Liver (tissue), 8 donors: ENCODE measurements at regions not wholly inside any gene's neighbourhood (a gene's known extent, or its start where the extent isn't known, plus 50 kb on each side); places are given as distances from the start of the nearest gene placed in this dataset.

Source experiments
- DNase-seq: peaks from one replicate; pipeline ENCODE4 v3.0.0-alpha.2; 2017; ENCODE audit warnings: low spot score
- H3K27ac ChIP-seq, 2 donors: one replicate each; pipeline ENCODE4 v1.7.0; 2013; ENCODE audit warnings: inconsistent platforms in 2 of 2, low read length in 2 of 2, control low read depth in 1 of 2, low read depth in 1 of 2, mild to moderate bottlenecking in 1 of 2
- H3K27me3 ChIP-seq, 4 donors: one replicate each; pipeline versions ENCODE4 v1.6.1 to v1.7.0; 2013; ENCODE audit warnings: low read length in 3 of 4, inconsistent platforms in 1 of 4, mild to moderate bottlenecking in 1 of 4, moderate library complexity in 1 of 4; ENCODE audit not compliant: control insufficient read depth in 4 of 4, insufficient read depth in 4 of 4
- H3K36me3 ChIP-seq, 4 donors: one replicate each; pipeline versions ENCODE4 v1.6.1 to v1.7.0; 2013; ENCODE audit warnings: low read length in 3 of 4, mild to moderate bottlenecking in 3 of 4, low read depth in 1 of 4, moderate library complexity in 1 of 4; ENCODE audit not compliant: control insufficient read depth in 4 of 4, insufficient read depth in 3 of 4
- H3K4me1 ChIP-seq, 4 donors: one replicate each; pipeline versions ENCODE4 v1.6.1 to v1.7.0; 2013; ENCODE audit warnings: low read length in 3 of 4, mild to moderate bottlenecking in 3 of 4, moderate library complexity in 1 of 4; ENCODE audit not compliant: control insufficient read depth in 4 of 4, insufficient read depth in 4 of 4
- H3K4me3 ChIP-seq, 3 donors: one replicate each; pipeline versions ENCODE4 v1.6.1 to v1.7.0; 2013; ENCODE audit warnings: low read length in 3 of 3, control low read depth in 1 of 3, low read depth in 1 of 3, mild to moderate bottlenecking in 1 of 3
- H3K9ac ChIP-seq, 2 donors: one replicate each; pipeline ENCODE4 v1.7.0; 2013; ENCODE audit warnings: low read length in 2 of 2, mild to moderate bottlenecking in 2 of 2, moderate library complexity in 2 of 2, control low read depth in 1 of 2, low read depth in 1 of 2
- H3K9me3 ChIP-seq, 4 donors: one replicate each; pipeline versions ENCODE4 v1.6.1 to v1.7.0; 2013; ENCODE audit warnings: low read length in 3 of 4; ENCODE audit not compliant: control insufficient read depth in 4 of 4
- EGR1 ChIP-seq, 2 donors: IDR thresholded peaks; 2 replicates each; pipeline ENCODE4 v1.6.1; 2016 to 2018; ENCODE audit warnings: antibody characterized with exemption in 2 of 2, low read depth in 2 of 2
- FOXA1 ChIP-seq: IDR thresholded peaks from 2 replicates; pipeline ENCODE4 v1.6.1; 2016; ENCODE audit warnings: antibody characterized with exemption
- GABPA ChIP-seq, 2 donors: IDR thresholded peaks in 1 of 2; conservative IDR thresholded peaks in 1 of 2; 2 replicates each; pipeline ENCODE4 v1.6.1; 2016; ENCODE audit warnings: antibody characterized with exemption in 2 of 2, mild to moderate bottlenecking in 1 of 2, moderate library complexity in 1 of 2
- HNF4A ChIP-seq, 2 donors: conservative IDR thresholded peaks; 2 replicates each; pipeline ENCODE4 v1.6.1; 2016; ENCODE audit warnings: antibody characterized with exemption in 2 of 2, mild to moderate bottlenecking in 2 of 2
- HNF4G ChIP-seq: IDR thresholded peaks from 2 replicates; pipeline ENCODE4 v1.6.1; 2016; ENCODE audit warnings: antibody characterized with exemption
- NR2F2 ChIP-seq: IDR thresholded peaks from 2 replicates; pipeline ENCODE4 v1.6.1; 2016; ENCODE audit warnings: antibody characterized with exemption
- RAD21 ChIP-seq, 2 donors: IDR thresholded peaks; 2 replicates each; pipeline ENCODE4 v1.6.1; 2016; ENCODE audit warnings: antibody characterized with exemption in 2 of 2, mild to moderate bottlenecking in 2 of 2
- RXRA ChIP-seq, 2 donors: IDR thresholded peaks; 2 replicates each; pipeline ENCODE4 v1.6.1; 2017 to 2018; ENCODE audit warnings: antibody characterized with exemption in 2 of 2, mild to moderate bottlenecking in 1 of 2
- SP1 ChIP-seq: IDR thresholded peaks from 2 replicates; pipeline ENCODE4 v1.6.1; 2018; ENCODE audit warnings: antibody characterized with exemption, mild to moderate bottlenecking
- TAF1 ChIP-seq: conservative IDR thresholded peaks from 2 replicates; pipeline ENCODE4 v1.6.1; 2016; ENCODE audit warnings: antibody characterized with exemption, mild to moderate bottlenecking
- YY1 ChIP-seq: IDR thresholded peaks from 2 replicates; pipeline ENCODE4 v1.6.1; 2016; ENCODE audit warnings: antibody characterized with exemption, mild to moderate bottlenecking
- WGBS: extraction: QIAGEN DNeasy Blood & Tissue Kit; methylation state at CpG from one replicate; pipeline ENCODE4 v1.1.7; 2013; 5-methylcytosine and 5-hydroxymethylcytosine counted together
- TF ChIP-seq, protein P1 (sequence below): IDR thresholded peaks from 2 replicates; pipeline ENCODE4 v1.6.1; 2016; ENCODE audit warnings: antibody characterized with exemption
- TF ChIP-seq, protein P2 (sequence below): fragments of 150-350 bp; IDR thresholded peaks from 2 replicates; pipeline ENCODE4 v1.5.1; 2017; ENCODE audit warnings: improper control_type of control experiment, low read depth, low read length; ENCODE audit not compliant: missing input control
- TF ChIP-seq, protein P3 (sequence below): IDR thresholded peaks from 2 replicates; pipeline ENCODE4 v1.6.1; 2016; ENCODE audit warnings: antibody characterized with exemption
- donor health status: healthy.
- donor health status: healthy.
- donor health status: healthy.
- donor health status: healthy.
- donor health status: healthy.

DNA sequence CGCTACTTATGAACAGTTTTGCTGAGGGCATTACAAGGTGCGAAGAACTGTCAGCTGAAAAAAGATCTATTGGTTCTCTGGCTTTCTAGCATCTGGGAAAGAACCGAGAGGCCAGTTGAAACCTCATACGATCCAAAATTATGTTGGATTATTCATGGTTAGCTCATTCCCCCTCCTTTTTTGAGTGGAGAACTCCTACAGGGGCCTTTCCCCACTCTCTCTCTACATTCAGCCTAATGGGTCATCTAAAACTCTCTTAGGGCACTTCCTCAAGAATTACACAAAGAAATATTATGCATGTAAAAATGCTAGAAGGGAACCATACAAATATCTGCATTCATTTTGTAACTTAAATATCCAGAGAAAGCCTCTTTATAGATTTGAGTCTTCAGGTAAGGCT, 358.2 kb downstream of the ADGRL2 start:
- Histone ChIP-seq H3K36me3 (no peaks in the 10 kb centered on the region), H3K9me3 (no peaks in the 10 kb centered on the region), H3K27me3 (no peaks in the 10 kb centered on the region), H3K4me3 (no peak overlapping the region), H3K27ac (no peak overlapping the region), H3K4me1 (peaks cover 0 to 2% (median 0%) of the 10 kb centered on the region in 4 donors), H3K9ac (no peak overlapping the region)
- WGBS, result 93% methylated on average over 4 of the region's 4 CpGs
- TF ChIP-seq, protein P1, sequence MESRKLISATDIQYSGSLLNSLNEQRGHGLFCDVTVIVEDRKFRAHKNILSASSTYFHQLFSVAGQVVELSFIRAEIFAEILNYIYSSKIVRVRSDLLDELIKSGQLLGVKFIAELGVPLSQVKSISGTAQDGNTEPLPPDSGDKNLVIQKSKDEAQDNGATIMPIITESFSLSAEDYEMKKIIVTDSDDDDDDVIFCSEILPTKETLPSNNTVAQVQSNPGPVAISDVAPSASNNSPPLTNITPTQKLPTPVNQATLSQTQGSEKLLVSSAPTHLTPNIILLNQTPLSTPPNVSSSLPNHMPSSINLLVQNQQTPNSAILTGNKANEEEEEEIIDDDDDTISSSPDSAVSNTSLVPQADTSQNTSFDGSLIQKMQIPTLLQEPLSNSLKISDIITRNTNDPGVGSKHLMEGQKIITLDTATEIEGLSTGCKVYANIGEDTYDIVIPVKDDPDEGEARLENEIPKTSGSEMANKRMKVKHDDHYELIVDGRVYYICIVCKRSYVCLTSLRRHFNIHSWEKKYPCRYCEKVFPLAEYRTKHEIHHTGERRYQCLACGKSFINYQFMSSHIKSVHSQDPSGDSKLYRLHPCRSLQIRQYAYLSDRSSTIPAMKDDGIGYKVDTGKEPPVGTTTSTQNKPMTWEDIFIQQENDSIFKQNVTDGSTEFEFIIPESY, result no peak
- TF ChIP-seq TAF1 (no peak), RXRA (IDR thresholded peaks at IDR 0.05) (no peak), HNF4A (conservative IDR thresholded peaks at IDR 0.05) (no peak)
- DNase-seq, result no peak

DNA sequence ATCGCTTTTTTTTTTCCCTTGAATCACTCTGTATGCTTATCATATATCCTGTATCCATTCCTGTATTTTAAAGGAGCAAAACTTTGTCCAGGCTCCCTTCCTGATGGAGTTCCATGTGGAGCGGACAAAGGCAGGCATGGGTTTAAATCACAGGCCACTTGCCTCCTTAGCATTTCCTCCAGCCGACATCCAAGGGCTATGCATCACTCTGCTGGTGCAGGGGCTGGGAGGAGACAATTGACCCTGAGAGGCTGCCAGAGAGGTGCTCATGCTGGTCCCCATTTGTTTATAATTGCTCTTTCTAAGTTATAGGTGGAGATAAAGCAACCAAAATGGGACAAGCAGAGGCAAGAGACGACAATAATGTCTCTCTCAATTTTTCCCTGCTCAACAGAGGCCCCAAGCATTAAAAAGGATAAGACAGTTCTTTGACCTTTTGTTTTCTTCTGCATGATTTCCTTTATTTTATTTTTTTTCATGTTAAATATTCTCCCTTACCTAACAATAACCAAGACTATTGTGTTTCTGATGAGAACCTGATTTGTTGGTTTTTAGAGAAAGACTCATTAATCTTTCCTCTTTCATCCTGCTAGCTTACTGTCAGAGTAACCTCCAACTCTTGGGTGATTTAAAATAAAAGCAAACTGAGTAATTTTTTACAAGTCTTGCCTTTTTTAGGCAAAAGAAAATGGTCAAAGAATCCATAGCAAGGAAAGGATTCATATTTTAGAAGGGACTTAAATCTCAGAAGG, 353.7 kb downstream of the ADGRL2 start:
- DNase-seq, result no peak
- Histone ChIP-seq H3K9ac (no peak overlapping the region), H3K4me1 (peaks cover 0 to 4% (median 1%) of the 10 kb centered on the region in 4 donors), H3K4me3 (no peak overlapping the region), H3K27ac (no peak overlapping the region), H3K36me3 (no peaks in the 10 kb centered on the region), H3K9me3 (no peaks in the 10 kb centered on the region), H3K27me3 (no peaks in the 10 kb centered on the region)
- 77% methylated on average over 4 of the region's 4 CpGs for WGBS
- TF ChIP-seq, protein P2, sequence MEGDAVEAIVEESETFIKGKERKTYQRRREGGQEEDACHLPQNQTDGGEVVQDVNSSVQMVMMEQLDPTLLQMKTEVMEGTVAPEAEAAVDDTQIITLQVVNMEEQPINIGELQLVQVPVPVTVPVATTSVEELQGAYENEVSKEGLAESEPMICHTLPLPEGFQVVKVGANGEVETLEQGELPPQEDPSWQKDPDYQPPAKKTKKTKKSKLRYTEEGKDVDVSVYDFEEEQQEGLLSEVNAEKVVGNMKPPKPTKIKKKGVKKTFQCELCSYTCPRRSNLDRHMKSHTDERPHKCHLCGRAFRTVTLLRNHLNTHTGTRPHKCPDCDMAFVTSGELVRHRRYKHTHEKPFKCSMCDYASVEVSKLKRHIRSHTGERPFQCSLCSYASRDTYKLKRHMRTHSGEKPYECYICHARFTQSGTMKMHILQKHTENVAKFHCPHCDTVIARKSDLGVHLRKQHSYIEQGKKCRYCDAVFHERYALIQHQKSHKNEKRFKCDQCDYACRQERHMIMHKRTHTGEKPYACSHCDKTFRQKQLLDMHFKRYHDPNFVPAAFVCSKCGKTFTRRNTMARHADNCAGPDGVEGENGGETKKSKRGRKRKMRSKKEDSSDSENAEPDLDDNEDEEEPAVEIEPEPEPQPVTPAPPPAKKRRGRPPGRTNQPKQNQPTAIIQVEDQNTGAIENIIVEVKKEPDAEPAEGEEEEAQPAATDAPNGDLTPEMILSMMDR, result no peak
- TF ChIP-seq GABPA (IDR thresholded peaks at IDR 0.05 in 1 of 2, conservative IDR thresholded peaks at IDR 0.05 in 1 of 2) (no peak), YY1 (no peak), NR2F2 (no peak), SP1 (no peak), FOXA1 (no peak), TAF1 (no peak), RAD21 (IDR thresholded peaks at IDR 0.05) (no peak), HNF4G (no peak), EGR1 (IDR thresholded peaks at IDR 0.05; ENCODE audit: low read depth in 2 of 2) (no peak)
- TF ChIP-seq, protein P3, sequence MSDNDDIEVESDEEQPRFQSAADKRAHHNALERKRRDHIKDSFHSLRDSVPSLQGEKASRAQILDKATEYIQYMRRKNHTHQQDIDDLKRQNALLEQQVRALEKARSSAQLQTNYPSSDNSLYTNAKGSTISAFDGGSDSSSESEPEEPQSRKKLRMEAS, result no peak
- TF ChIP-seq, protein P1, result no peak
